RWPE2 (cell line): ENCODE measurements at regions not wholly inside any gene's neighbourhood (a gene's known extent, or its start where the extent isn't known, plus 50 kb on each side); places are given as distances from the start of the nearest gene placed in this dataset.

Experiments used
- ATAC-seq: fragments of 200-7000 bp; cut with Tn5 transposase; 3 replicates; pipeline ENCODE4 v1.9.1; 2021; ENCODE audit warnings: low read depth
- DNase-seq: peaks from one replicate; pipeline ENCODE4 v3.0.0-alpha.2; 2020; ENCODE audit warnings: low spot score
- H3K27ac ChIP-seq: fragments of 450-650 bp; 2 replicates; pipeline ENCODE4 v1.5.1; 2017; ENCODE audit warnings: mild to moderate bottlenecking; ENCODE audit not compliant: poor library complexity, severe bottlenecking
- H3K27me3 ChIP-seq: fragments of 250-450 bp; sonication (Bioruptor Pico); 2 replicates; pipeline ENCODE4 v1.5.1; 2021; ENCODE audit warnings: mild to moderate bottlenecking, moderate library complexity; ENCODE audit not compliant: insufficient read depth, poor library complexity, severe bottlenecking
- H3K36me3 ChIP-seq: fragments of 250-450 bp; sonication (Bioruptor Pico); 2 replicates; pipeline ENCODE4 v1.5.1; 2020; ENCODE audit warnings: low read depth, mild to moderate bottlenecking, moderate library complexity
- H3K4me1 ChIP-seq: fragments of 250-450 bp; sonication (Bioruptor Pico); 2 replicates; pipeline ENCODE4 v1.5.1; 2021; ENCODE audit warnings: mild to moderate bottlenecking, moderate library complexity; ENCODE audit not compliant: insufficient read depth, poor library complexity, severe bottlenecking
- H3K4me3 ChIP-seq: fragments of 250-450 bp; sonication (Bioruptor Pico); 2 replicates; pipeline ENCODE4 v1.5.1; 2021; ENCODE audit warnings: mild to moderate bottlenecking, moderate library complexity; ENCODE audit not compliant: severe bottlenecking
- H3K9me3 ChIP-seq: fragments of 250-450 bp; sonication (Bioruptor Pico); 2 replicates; pipeline ENCODE4 v1.5.1; 2021; ENCODE audit warnings: mild to moderate bottlenecking, moderate library complexity; ENCODE audit not compliant: severe bottlenecking
- TF ChIP-seq, protein P1 (sequence below): fragments of 450-650 bp; IDR thresholded peaks from one replicate; pipeline ENCODE4 v1.5.1; 2017; ENCODE audit warnings: mild to moderate bottlenecking, moderate library complexity; ENCODE audit not compliant: poor library complexity, severe bottlenecking

DNA sequence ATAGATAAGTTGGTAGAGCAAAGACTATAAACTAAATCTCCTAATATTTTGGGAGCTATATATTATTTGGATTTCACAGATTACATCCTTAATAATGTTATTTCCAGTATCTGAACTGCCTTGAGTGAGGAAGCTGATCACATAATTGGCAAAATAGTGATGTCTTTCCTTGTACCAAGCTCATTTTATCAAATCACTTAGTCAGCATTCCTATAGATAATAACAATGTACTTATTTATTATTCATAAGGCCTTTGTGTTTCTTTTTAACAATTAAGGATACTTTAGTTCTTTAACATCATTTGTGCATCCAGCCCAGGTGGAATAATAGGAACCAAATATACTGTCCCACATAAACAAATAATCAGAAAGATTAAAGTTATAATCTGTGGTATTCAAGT is 1093.6 kb downstream of the PCDH18 start:
- Histone ChIP-seq H3K4me3 (no peak overlapping the region), H3K4me1 (no peaks in the 10 kb centered on the region), H3K27me3 (no peaks in the 10 kb centered on the region), H3K27ac (no peak overlapping the region), H3K36me3 (no peaks in the 10 kb centered on the region), H3K9me3 (no peaks in the 10 kb centered on the region)
- TF ChIP-seq, protein P1, sequence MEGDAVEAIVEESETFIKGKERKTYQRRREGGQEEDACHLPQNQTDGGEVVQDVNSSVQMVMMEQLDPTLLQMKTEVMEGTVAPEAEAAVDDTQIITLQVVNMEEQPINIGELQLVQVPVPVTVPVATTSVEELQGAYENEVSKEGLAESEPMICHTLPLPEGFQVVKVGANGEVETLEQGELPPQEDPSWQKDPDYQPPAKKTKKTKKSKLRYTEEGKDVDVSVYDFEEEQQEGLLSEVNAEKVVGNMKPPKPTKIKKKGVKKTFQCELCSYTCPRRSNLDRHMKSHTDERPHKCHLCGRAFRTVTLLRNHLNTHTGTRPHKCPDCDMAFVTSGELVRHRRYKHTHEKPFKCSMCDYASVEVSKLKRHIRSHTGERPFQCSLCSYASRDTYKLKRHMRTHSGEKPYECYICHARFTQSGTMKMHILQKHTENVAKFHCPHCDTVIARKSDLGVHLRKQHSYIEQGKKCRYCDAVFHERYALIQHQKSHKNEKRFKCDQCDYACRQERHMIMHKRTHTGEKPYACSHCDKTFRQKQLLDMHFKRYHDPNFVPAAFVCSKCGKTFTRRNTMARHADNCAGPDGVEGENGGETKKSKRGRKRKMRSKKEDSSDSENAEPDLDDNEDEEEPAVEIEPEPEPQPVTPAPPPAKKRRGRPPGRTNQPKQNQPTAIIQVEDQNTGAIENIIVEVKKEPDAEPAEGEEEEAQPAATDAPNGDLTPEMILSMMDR = no peak
- DNase-seq (no peak), ATAC-seq (no peak)

- no peaks in the 10 kb centered on the region for H3K36me3 ChIP-seq
- no peak for DNase-seq
- H3K4me3 ChIP-seq = no peak overlapping the region
- H3K27ac ChIP-seq = no peak overlapping the region
- H3K9me3 ChIP-seq = no peaks in the 10 kb centered on the region
- TF ChIP-seq, protein P1 = no peak
- no peak for ATAC-seq
- no peaks in the 10 kb centered on the region for H3K27me3 ChIP-seq
- no peaks in the 10 kb centered on the region for H3K4me1 ChIP-seq
Measured at GRCh38 chr4:136424052-136424451, 1108.2 kb downstream of the PCDH18 start.

DNA sequence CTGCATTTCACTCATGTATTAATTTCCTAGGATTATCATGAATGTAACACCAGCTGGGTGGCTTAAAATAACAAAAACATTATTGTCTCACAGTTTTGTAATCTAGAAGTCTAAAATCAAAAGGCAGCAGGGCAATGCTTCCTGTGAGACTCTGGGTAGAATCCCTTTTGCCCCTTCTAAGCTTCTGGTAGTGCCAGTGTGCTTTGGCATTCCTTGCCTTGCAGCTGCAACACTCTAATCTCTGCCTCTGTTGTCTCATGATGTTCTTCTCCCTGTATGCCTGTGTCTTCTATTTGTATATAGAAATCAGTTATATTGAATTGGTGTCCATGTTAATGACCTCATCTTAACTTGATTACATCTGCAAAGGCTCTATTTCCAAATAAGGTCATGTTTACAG is 1117.3 kb downstream of the PCDH18 start:
- H3K9me3 ChIP-seq = no peaks in the 10 kb centered on the region
- no peak for DNase-seq
- no peaks in the 10 kb centered on the region for H3K27me3 ChIP-seq
- TF ChIP-seq, protein P1 = no peak
- H3K4me1 ChIP-seq = no peaks in the 10 kb centered on the region
- no peak overlapping the region for H3K4me3 ChIP-seq
- H3K36me3 ChIP-seq = no peaks in the 10 kb centered on the region
- H3K27ac ChIP-seq = no peak overlapping the region
- no peak for ATAC-seq

DNA sequence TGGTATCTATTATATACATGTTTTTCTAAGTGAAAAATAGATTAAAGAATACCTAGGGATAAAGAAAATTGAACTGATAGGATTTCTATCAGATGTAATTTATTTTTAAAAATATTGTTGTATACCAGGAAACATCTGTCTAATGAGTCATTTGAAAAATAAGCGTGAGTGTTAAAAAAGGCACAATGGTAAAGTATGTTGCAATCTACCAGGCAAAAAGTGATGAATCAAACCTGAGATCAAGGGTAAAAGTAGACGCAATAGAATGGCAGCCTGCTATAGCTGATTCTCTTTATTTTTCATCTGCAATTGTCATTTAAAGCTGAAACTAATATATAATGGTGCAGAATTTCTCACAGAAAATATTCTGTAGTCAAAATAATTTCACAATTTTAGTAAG is 1119.6 kb downstream of the PCDH18 start:
- ATAC-seq = peak; percentile 58; the same call in 2 of the 3 replicates
- no peak overlapping the region for H3K27ac ChIP-seq
- no peaks in the 10 kb centered on the region for H3K4me1 ChIP-seq
- no peak overlapping the region for H3K4me3 ChIP-seq
- no peaks in the 10 kb centered on the region for H3K9me3 ChIP-seq
- H3K27me3 ChIP-seq = no peaks in the 10 kb centered on the region
- TF ChIP-seq, protein P1 = no peak
- no peaks in the 10 kb centered on the region for H3K36me3 ChIP-seq
- no peak for DNase-seq

GRCh38 chr4:136400829-136401228 is 1131.5 kb downstream of the PCDH18 start:
- DNase-seq = no peak
- TF ChIP-seq, protein P1 = no peak
- H3K4me1 ChIP-seq = no peaks in the 10 kb centered on the region
- no peaks in the 10 kb centered on the region for H3K27me3 ChIP-seq
- H3K9me3 ChIP-seq = no peaks in the 10 kb centered on the region
- H3K27ac ChIP-seq = no peak overlapping the region
- ATAC-seq = no peak
- H3K4me3 ChIP-seq = no peak overlapping the region
- H3K36me3 ChIP-seq = no peaks in the 10 kb centered on the region
